Gastrocnemius medialis (tissue), 4 donors: ENCODE measurements at regions not wholly inside any gene's neighbourhood (a gene's known extent, or its start where the extent isn't known, plus 50 kb on each side); places are given as distances from the start of the nearest gene placed in this dataset.

Source experiments
- ATAC-seq, 2 donors: fragments of 150-250 bp; one replicate each; pipeline ENCODE4 v1.9.1; 2016
- DNase-seq, 2 donors: peaks; one replicate each; pipeline ENCODE4 v3.0.0-alpha.2; 2019
- H3K27ac ChIP-seq, 4 donors: fragments of 200-600 bp; sonication (generic); 1 replicate in 1 of 4; 2 replicates in 3 of 4; pipeline ENCODE4 v1.5.1; 2016 to 2018; ENCODE audit warnings: mild to moderate bottlenecking in 2 of 4, moderate library complexity in 1 of 4
- H3K27me3 ChIP-seq, 3 donors: fragments of 200-600 bp; sonication (generic) in 2 of 3; 1 replicate in 1 of 3; 2 replicates in 2 of 3; pipeline versions ENCODE4 v1.5.1 to v1.6.0; 2016 to 2019; ENCODE audit warnings: mild to moderate bottlenecking in 1 of 3, moderate library complexity in 1 of 3
- H3K36me3 ChIP-seq, 2 donors: fragments of 200-600 bp; sonication (generic) in 1 of 2; one replicate each; pipeline ENCODE4 v1.5.1; 2017 to 2018
- H3K4me1 ChIP-seq, 2 donors: fragments of 200-600 bp; sonication (generic) in 1 of 2; one replicate each; pipeline ENCODE4 v1.5.1; 2016 to 2017; ENCODE audit warnings: mild to moderate bottlenecking in 2 of 2
- H3K4me3 ChIP-seq, 4 donors: fragments of 200-600 bp; sonication (generic) in 3 of 4; 1 replicate in 1 of 4; 2 replicates in 3 of 4; pipeline ENCODE4 v1.5.1; 2016 to 2019; ENCODE audit warnings: mild to moderate bottlenecking in 2 of 4
- H3K9me3 ChIP-seq, 3 donors: fragments of 200-600 bp; sonication (generic) in 2 of 3; 1 replicate in 1 of 3; 2 replicates in 2 of 3; pipeline ENCODE4 v1.5.1; 2016 to 2019
- CTCF ChIP-seq, 5 experiments: fragments of 450-650 bp in 3 of 5; fragments of 200-600 bp in 2 of 5; sonication (generic) in 2 of 5; IDR thresholded peaks in 4 of 5; conservative IDR thresholded peaks in 1 of 5; 1 replicate in 4 of 5; 2 replicates in 1 of 5; pipeline ENCODE4 v1.5.1; 2016 to 2019; ENCODE audit warnings: antibody characterized with exemption in 5 of 5, mild to moderate bottlenecking in 3 of 5, moderate library complexity in 3 of 5
- POLR2A ChIP-seq, 2 donors: fragments of 450-650 bp; IDR thresholded peaks; one replicate each; pipeline ENCODE4 v1.6.1; 2017; ENCODE audit warnings: antibody characterized with exemption in 2 of 2, mild to moderate bottlenecking in 2 of 2, moderate library complexity in 2 of 2
- in situ Hi-C, 4 donors: fragments of 200-750 bp; cut with MboI; loops; one replicate each; pipeline versions ENCODE4 v1.15.0 to v1.8.0; 2017; ENCODE audit warnings: low sequenced_read_pairs in 4 of 4
- intact Hi-C: fragments of 100-400 bp; cut with DNase I; formaldehyde crosslinking; loops from one replicate; pipeline ENCODE4 v1.15.1; 2023; ENCODE audit warnings: low total_unique reads

- DNase-seq: no peak
- H3K27me3 ChIP-seq: no peaks in the 10 kb centered on the region
- no peaks in the 10 kb centered on the region for H3K9me3 ChIP-seq
- no peak for ATAC-seq
- H3K4me3 ChIP-seq: no peak overlapping the region
- in situ Hi-C loops: no loop called here
- no peak for TF ChIP-seq CTCF (IDR thresholded peaks at IDR 0.05 in 4 of 5, conservative IDR thresholded peaks at IDR 0.05 in 1 of 5)
- no peak for TF ChIP-seq POLR2A (IDR thresholded peaks at IDR 0.05)
- intact Hi-C loops: no loop called here
- no peaks in the 10 kb centered on the region for H3K36me3 ChIP-seq
- no peak overlapping the region for H3K27ac ChIP-seq
- H3K4me1 ChIP-seq: no peaks in the 10 kb centered on the region
Measured at GRCh38 chr4:176592976-176593670, 199.6 kb downstream of the VEGFC start.

- DNase-seq (no peak), ATAC-seq (no peak)
- intact Hi-C loops: no loop called here
- in situ Hi-C loops: no loop called here
- Histone ChIP-seq H3K4me3 (no peak overlapping the region), H3K27me3 (no peaks in the 10 kb centered on the region), H3K4me1 (no peaks in the 10 kb centered on the region), H3K9me3 (no peaks in the 10 kb centered on the region), H3K27ac (no peak overlapping the region), H3K36me3 (no peaks in the 10 kb centered on the region)
- TF ChIP-seq POLR2A (IDR thresholded peaks at IDR 0.05) (no peak), CTCF (IDR thresholded peaks at IDR 0.05 in 4 of 5, conservative IDR thresholded peaks at IDR 0.05 in 1 of 5) (no peak)
Measured at GRCh38 chr4:176593943-176594342, 198.8 kb downstream of the VEGFC start.

- ATAC-seq (no peak), DNase-seq (no peak)
- no peak for TF ChIP-seq POLR2A (IDR thresholded peaks at IDR 0.05)
- TF ChIP-seq CTCF (IDR thresholded peaks at IDR 0.05 in 4 of 5, conservative IDR thresholded peaks at IDR 0.05 in 1 of 5): no peak
Measured at GRCh38 chr4:176595257-176595656, 197.5 kb downstream of the VEGFC start.

GRCh38 chr4:176601124-176601523 lies 191.6 kb downstream of the VEGFC start:
- in situ Hi-C loops (no loop called here), intact Hi-C loops (no loop called here)
- H3K36me3 ChIP-seq: no peaks in the 10 kb centered on the region
- no peaks in the 10 kb centered on the region for H3K27me3 ChIP-seq
- H3K27ac ChIP-seq: no peak overlapping the region
- DNase-seq: no peak
- H3K9me3 ChIP-seq: no peaks in the 10 kb centered on the region
- H3K4me3 ChIP-seq: no peak overlapping the region
- no peak for ATAC-seq
- H3K4me1 ChIP-seq: no peaks in the 10 kb centered on the region
- no peak for TF ChIP-seq POLR2A (IDR thresholded peaks at IDR 0.05)
- no peak for TF ChIP-seq CTCF (IDR thresholded peaks at IDR 0.05 in 4 of 5, conservative IDR thresholded peaks at IDR 0.05 in 1 of 5)

More at GRCh38 chr4:176595257-176595656, 197.5 kb downstream of the VEGFC start:
- no peaks in the 10 kb centered on the region for H3K36me3 ChIP-seq
- no peak overlapping the region for H3K4me3 ChIP-seq
- intact Hi-C loops (no loop called here), in situ Hi-C loops (no loop called here)
- H3K27me3 ChIP-seq: no peaks in the 10 kb centered on the region
- H3K9me3 ChIP-seq: no peaks in the 10 kb centered on the region
- no peaks in the 10 kb centered on the region for H3K4me1 ChIP-seq
- no peak overlapping the region for H3K27ac ChIP-seq

- ATAC-seq: no peak
- H3K36me3 ChIP-seq: no peaks in the 10 kb centered on the region
- no peak overlapping the region for H3K4me3 ChIP-seq
- TF ChIP-seq POLR2A (IDR thresholded peaks at IDR 0.05): no peak
- TF ChIP-seq CTCF (IDR thresholded peaks at IDR 0.05 in 4 of 5, conservative IDR thresholded peaks at IDR 0.05 in 1 of 5): no peak
- H3K27me3 ChIP-seq: no peaks in the 10 kb centered on the region
- H3K27ac ChIP-seq: no peak overlapping the region
- no peaks in the 10 kb centered on the region for H3K4me1 ChIP-seq
- H3K9me3 ChIP-seq: no peaks in the 10 kb centered on the region
- no peak for DNase-seq
- in situ Hi-C loops: no loop called here
- intact Hi-C loops: no loop called here
Measured at GRCh38 chr4:176607807-176608206, 184.9 kb downstream of the VEGFC start.
